ENCODE measurements at regions not wholly inside any gene's neighbourhood (a gene's known extent, or its start where the extent isn't known, plus 50 kb on each side); places are given as distances from the start of the nearest gene placed in this dataset.

GRCh38 chrX:97672608-97673007, 788.9 kb downstream of the RPA4 start:
- Histone ChIP-seq H3K27me3 (ENCODE audit: control insufficient read depth, insufficient read depth, low read length) (no peaks in the 10 kb centered on the region), H3K9me3 (ENCODE audit: control insufficient read depth, insufficient read depth, low read depth, low read length) (no peaks in the 10 kb centered on the region), H3K36me3 (ENCODE audit: control insufficient read depth, insufficient read depth, low read length) (no peaks in the 10 kb centered on the region), H4K20me1 (ENCODE audit: control insufficient read depth, extremely low read depth, insufficient read depth, low read length) (no peaks in the 10 kb centered on the region), H3K4me2 (ENCODE audit: extremely low read depth, insufficient read depth, low read length) (no peak overlapping the region), H3K79me2 (ENCODE audit: control insufficient read depth, insufficient read depth, low read length) (no peaks in the 10 kb centered on the region), H3K27ac (ENCODE audit: insufficient read depth, low read length) (no peak overlapping the region), H3K9ac (ENCODE audit: insufficient read depth, low read length) (no peak overlapping the region), H3K4me1 (ENCODE audit: control insufficient read depth, extremely low read depth, insufficient read depth, low read length) (no peaks in the 10 kb centered on the region), H2AFZ (ENCODE audit: low read length) (no peak overlapping the region), H3K4me3 (replicated peaks in 1 of 4; ENCODE audit: control extremely low read depth in 1 of 4, insufficient read depth in 1 of 4, low read depth in 3 of 4, low read length in 4 of 4) (no peak overlapping the region)
- TF ChIP-seq EZH2 (IDR thresholded peaks at IDR 0.05; ENCODE audit: low read length, missing control alignments): no peak
- no peak for TF ChIP-seq CTCF (conservative IDR thresholded peaks at IDR 0.05 in 1 of 2, IDR thresholded peaks at IDR 0.05 in 1 of 2; ENCODE audit: low read depth in 1 of 2, low read length in 2 of 2)
- no peak for DNase-seq (ENCODE audit: low read depth in 2 of 2)

- no peaks in the 10 kb centered on the region for H3K79me2 ChIP-seq (ENCODE audit: control insufficient read depth, insufficient read depth, low read length)
- H3K27me3 ChIP-seq (ENCODE audit: control insufficient read depth, insufficient read depth, low read length): no peaks in the 10 kb centered on the region
- H3K9ac ChIP-seq (ENCODE audit: insufficient read depth, low read length): no peak overlapping the region
- H3K4me2 ChIP-seq (ENCODE audit: extremely low read depth, insufficient read depth, low read length): no peak overlapping the region
- TF ChIP-seq EZH2 (IDR thresholded peaks at IDR 0.05; ENCODE audit: low read length, missing control alignments) (no peak), CTCF (conservative IDR thresholded peaks at IDR 0.05 in 1 of 2, IDR thresholded peaks at IDR 0.05 in 1 of 2; ENCODE audit: low read depth in 1 of 2, low read length in 2 of 2) (no peak)
- H3K9me3 ChIP-seq (ENCODE audit: control insufficient read depth, insufficient read depth, low read depth, low read length): no peaks in the 10 kb centered on the region
- no peaks in the 10 kb centered on the region for H3K4me1 ChIP-seq (ENCODE audit: control insufficient read depth, extremely low read depth, insufficient read depth, low read length)
- no peaks in the 10 kb centered on the region for H4K20me1 ChIP-seq (ENCODE audit: control insufficient read depth, extremely low read depth, insufficient read depth, low read length)
- no peak overlapping the region for H2AFZ ChIP-seq (ENCODE audit: low read length)
- H3K4me3 ChIP-seq (replicated peaks in 1 of 4; ENCODE audit: control extremely low read depth in 1 of 4, insufficient read depth in 1 of 4, low read depth in 3 of 4, low read length in 4 of 4): no peak overlapping the region
- H3K27ac ChIP-seq (ENCODE audit: insufficient read depth, low read length): no peak overlapping the region
- no peak for DNase-seq (ENCODE audit: low read depth in 2 of 2)
- H3K36me3 ChIP-seq (ENCODE audit: control insufficient read depth, insufficient read depth, low read length): no peaks in the 10 kb centered on the region
Measured at GRCh38 chrX:97673135-97673534, 789.4 kb downstream of the RPA4 start.

- no peaks in the 10 kb centered on the region for H3K9me3 ChIP-seq (ENCODE audit: control insufficient read depth, insufficient read depth, low read depth, low read length)
- no peak overlapping the region for H3K9ac ChIP-seq (ENCODE audit: insufficient read depth, low read length)
- H3K4me3 ChIP-seq (replicated peaks in 1 of 4; ENCODE audit: control extremely low read depth in 1 of 4, insufficient read depth in 1 of 4, low read depth in 3 of 4, low read length in 4 of 4): no peak overlapping the region
- no peak overlapping the region for H2AFZ ChIP-seq (ENCODE audit: low read length)
- no peaks in the 10 kb centered on the region for H3K79me2 ChIP-seq (ENCODE audit: control insufficient read depth, insufficient read depth, low read length)
- no peaks in the 10 kb centered on the region for H3K36me3 ChIP-seq (ENCODE audit: control insufficient read depth, insufficient read depth, low read length)
- no peak overlapping the region for H3K27ac ChIP-seq (ENCODE audit: insufficient read depth, low read length)
- no peaks in the 10 kb centered on the region for H3K4me1 ChIP-seq (ENCODE audit: control insufficient read depth, extremely low read depth, insufficient read depth, low read length)
- H4K20me1 ChIP-seq (ENCODE audit: control insufficient read depth, extremely low read depth, insufficient read depth, low read length): no peaks in the 10 kb centered on the region
- TF ChIP-seq EZH2 (IDR thresholded peaks at IDR 0.05; ENCODE audit: low read length, missing control alignments): no peak
- TF ChIP-seq CTCF (conservative IDR thresholded peaks at IDR 0.05 in 1 of 2, IDR thresholded peaks at IDR 0.05 in 1 of 2; ENCODE audit: low read depth in 1 of 2, low read length in 2 of 2): no peak
- no peaks in the 10 kb centered on the region for H3K27me3 ChIP-seq (ENCODE audit: control insufficient read depth, insufficient read depth, low read length)
- no peak overlapping the region for H3K4me2 ChIP-seq (ENCODE audit: extremely low read depth, insufficient read depth, low read length)
- DNase-seq (ENCODE audit: low read depth in 2 of 2): no peak
Measured at GRCh38 chrX:97682991-97683840, 799.5 kb downstream of the RPA4 start.
